DOHH2 (cell line): ENCODE measurements at regions not wholly inside any gene's neighbourhood (a gene's known extent, or its start where the extent isn't known, plus 50 kb on each side); places are given as distances from the start of the nearest gene placed in this dataset.

Source experiments
- H3F3A ChIP-seq: fragments of 200-600 bp; sonication (generic), shearing (Covaris generic); 2 replicates; pipeline ENCODE4 v1.6.0; 2016; ENCODE audit warnings: antibody characterized with exemption, mild to moderate bottlenecking; ENCODE audit not compliant: control insufficient read depth, insufficient read depth
- H3K27ac ChIP-seq: fragments of 200-600 bp; sonication (generic); 2 replicates; pipeline ENCODE4 v1.5.1; 2014; ENCODE audit warnings: low read depth, mild to moderate bottlenecking, low read length, moderate library complexity
- H3K27me3 ChIP-seq: fragments of 200-600 bp; sonication (generic); 2 replicates; pipeline ENCODE4 v1.6.1; 2014; ENCODE audit warnings: mild to moderate bottlenecking, low read length, mixed read lengths; ENCODE audit not compliant: control insufficient read depth
- H3K36me3 ChIP-seq: fragments of 200-600 bp; sonication (generic); 2 replicates; pipeline ENCODE4 v1.6.1; 2014; ENCODE audit warnings: mild to moderate bottlenecking, low read length, moderate library complexity, mixed read lengths; ENCODE audit not compliant: control insufficient read depth
- H3K4me1 ChIP-seq: fragments of 200-600 bp; sonication (generic); 2 replicates; pipeline ENCODE4 v1.6.1; 2014; ENCODE audit warnings: mild to moderate bottlenecking, low read length, mixed read lengths; ENCODE audit not compliant: control insufficient read depth
- H3K4me2 ChIP-seq: fragments of 200-600 bp; sonication (generic); 2 replicates; pipeline ENCODE4 v1.6.0; 2014; ENCODE audit warnings: mild to moderate bottlenecking, low read length, moderate library complexity
- H3K4me3 ChIP-seq: fragments of 200-600 bp; sonication (generic); 2 replicates; pipeline ENCODE4 v1.5.1; 2014; ENCODE audit warnings: mild to moderate bottlenecking, low read length, mixed read lengths
- H3K79me2 ChIP-seq: fragments of 200-600 bp; sonication (generic); 2 replicates; pipeline ENCODE4 v1.6.1; 2014; ENCODE audit warnings: mild to moderate bottlenecking, low read length, mixed read lengths; ENCODE audit not compliant: control insufficient read depth
- H3K9me2 ChIP-seq: fragments of 200-600 bp; sonication (generic); replicated peaks from 2 replicates; pipeline ENCODE4 v1.6.1; 2014; ENCODE audit warnings: mild to moderate bottlenecking, low read length, mixed read lengths; ENCODE audit not compliant: control insufficient read depth
- H3K9me3 ChIP-seq: fragments of 200-600 bp; sonication (generic); 2 replicates; pipeline ENCODE4 v1.6.1; 2014; ENCODE audit warnings: antibody characterized with exemption, low read length, mixed read lengths; ENCODE audit not compliant: control insufficient read depth, insufficient read depth
- H4K20me1 ChIP-seq: fragments of 200-600 bp; sonication (generic); 2 replicates; pipeline ENCODE4 v1.6.0; 2014; ENCODE audit warnings: low read depth, mild to moderate bottlenecking, antibody characterized with exemption, low read length, moderate library complexity; ENCODE audit not compliant: control insufficient read depth, insufficient read depth
- EZH2phosphoT487 ChIP-seq: fragments of 200-600 bp; sonication (generic); IDR thresholded peaks from 2 replicates; pipeline ENCODE4 v1.6.1; 2017; ENCODE audit warnings: borderline replicate concordance, mild to moderate bottlenecking, antibody characterized with exemption, low read length, moderate library complexity, mixed read lengths
- TF ChIP-seq, protein P1 (sequence below): fragments of 200-600 bp; sonication (generic); IDR thresholded peaks from one replicate; pipeline ENCODE4 v1.5.1; 2014; ENCODE audit warnings: antibody characterized with exemption, mild to moderate bottlenecking, low read depth, low read length; ENCODE audit not compliant: poor library complexity, severe bottlenecking

DNA sequence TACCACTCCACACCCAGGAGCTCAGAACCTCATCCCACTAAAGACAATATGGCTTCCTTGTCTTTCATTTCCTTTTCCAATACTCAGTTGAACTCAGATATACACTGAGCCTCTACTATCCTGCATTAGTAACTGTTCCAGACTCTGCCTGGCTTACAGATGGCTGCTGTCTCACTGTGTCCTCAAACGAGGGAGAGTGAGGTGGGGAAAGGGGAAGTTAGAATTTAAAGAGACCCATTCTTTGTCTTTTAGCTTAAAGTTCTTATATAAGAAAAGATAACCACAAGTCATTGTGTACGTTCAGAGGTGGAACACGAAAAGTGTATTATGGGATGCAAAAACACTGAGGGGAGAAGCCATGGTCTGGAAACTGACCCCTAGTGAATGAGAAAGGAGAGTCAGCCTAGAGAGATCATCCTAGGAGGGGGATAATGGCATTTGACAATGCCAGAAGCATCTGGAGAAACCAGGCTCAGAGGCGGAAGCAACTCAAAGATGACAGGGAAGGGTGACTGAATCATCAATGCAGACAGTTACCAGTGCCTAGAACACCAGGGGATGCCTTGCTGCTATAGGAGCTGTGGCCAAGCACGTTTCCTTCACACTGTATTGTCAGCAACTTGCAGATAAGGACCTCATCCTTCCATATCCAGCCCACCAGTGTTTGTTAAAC lies 170.7 kb downstream of the CYRIA start:
- H3K27me3 ChIP-seq, result no peaks in the 10 kb centered on the region; the same call in 1 of the 2 replicates
- H3K27ac ChIP-seq, result no peak overlapping the region
- no peak overlapping the region for H3K4me2 ChIP-seq
- no peaks in the 10 kb centered on the region for H3K79me2 ChIP-seq
- TF ChIP-seq EZH2phosphoT487, result no peak
- TF ChIP-seq, protein P1, sequence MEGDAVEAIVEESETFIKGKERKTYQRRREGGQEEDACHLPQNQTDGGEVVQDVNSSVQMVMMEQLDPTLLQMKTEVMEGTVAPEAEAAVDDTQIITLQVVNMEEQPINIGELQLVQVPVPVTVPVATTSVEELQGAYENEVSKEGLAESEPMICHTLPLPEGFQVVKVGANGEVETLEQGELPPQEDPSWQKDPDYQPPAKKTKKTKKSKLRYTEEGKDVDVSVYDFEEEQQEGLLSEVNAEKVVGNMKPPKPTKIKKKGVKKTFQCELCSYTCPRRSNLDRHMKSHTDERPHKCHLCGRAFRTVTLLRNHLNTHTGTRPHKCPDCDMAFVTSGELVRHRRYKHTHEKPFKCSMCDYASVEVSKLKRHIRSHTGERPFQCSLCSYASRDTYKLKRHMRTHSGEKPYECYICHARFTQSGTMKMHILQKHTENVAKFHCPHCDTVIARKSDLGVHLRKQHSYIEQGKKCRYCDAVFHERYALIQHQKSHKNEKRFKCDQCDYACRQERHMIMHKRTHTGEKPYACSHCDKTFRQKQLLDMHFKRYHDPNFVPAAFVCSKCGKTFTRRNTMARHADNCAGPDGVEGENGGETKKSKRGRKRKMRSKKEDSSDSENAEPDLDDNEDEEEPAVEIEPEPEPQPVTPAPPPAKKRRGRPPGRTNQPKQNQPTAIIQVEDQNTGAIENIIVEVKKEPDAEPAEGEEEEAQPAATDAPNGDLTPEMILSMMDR, result no peak
- no peaks in the 10 kb centered on the region for H3K36me3 ChIP-seq
- no peaks in the 10 kb centered on the region for H4K20me1 ChIP-seq
- H3K9me3 ChIP-seq, result no peaks in the 10 kb centered on the region
- no peak overlapping the region for H3K4me3 ChIP-seq
- no peaks in the 10 kb centered on the region for H3K4me1 ChIP-seq
- H3F3A ChIP-seq, result no peaks in the 10 kb centered on the region
- H3K9me2 ChIP-seq, result no peaks in the 10 kb centered on the region

DNA sequence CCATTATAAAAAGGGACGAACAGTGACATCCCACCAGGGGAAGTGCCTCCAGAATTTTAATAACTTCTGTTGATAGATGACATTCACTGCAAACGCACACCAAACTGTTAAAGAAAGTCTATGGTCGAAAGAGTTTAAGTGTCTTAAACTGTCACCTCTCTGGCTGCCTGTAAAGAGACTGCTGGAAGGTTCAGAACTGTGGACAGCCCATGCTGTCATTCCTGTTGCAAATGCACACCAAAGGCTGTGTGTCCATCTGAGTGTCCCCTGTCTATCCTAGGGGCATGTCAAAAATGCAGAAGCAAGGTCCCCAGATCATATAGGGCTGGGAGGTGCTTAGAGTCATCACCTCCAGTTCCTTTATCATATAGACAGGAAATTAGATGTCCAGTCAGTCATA lies 171.8 kb downstream of the CYRIA start:
- Histone ChIP-seq H3K4me1 (no peaks in the 10 kb centered on the region), H3K27ac (no peak overlapping the region), H3F3A (no peaks in the 10 kb centered on the region), H3K27me3 (no peaks in the 10 kb centered on the region), H3K4me3 (no peak overlapping the region), H3K4me2 (no peak overlapping the region), H4K20me1 (no peaks in the 10 kb centered on the region), H3K79me2 (no peaks in the 10 kb centered on the region), H3K9me2 (no peaks in the 10 kb centered on the region), H3K9me3 (no peaks in the 10 kb centered on the region), H3K36me3 (no peaks in the 10 kb centered on the region)
- TF ChIP-seq, protein P1, result no peak

- Histone ChIP-seq H3K4me3 (no peak overlapping the region), H3K4me2 (no peak overlapping the region), H3K9me2 (no peaks in the 10 kb centered on the region), H3K4me1 (no peaks in the 10 kb centered on the region), H3K79me2 (no peaks in the 10 kb centered on the region), H3K36me3 (no peaks in the 10 kb centered on the region), H3K9me3 (no peaks in the 10 kb centered on the region), H3K27ac (no peak overlapping the region), H3F3A (no peaks in the 10 kb centered on the region), H3K27me3 (no peaks in the 10 kb centered on the region), H4K20me1 (no peaks in the 10 kb centered on the region)
- no peak for TF ChIP-seq EZH2phosphoT487
- TF ChIP-seq, protein P1, result peak; percentile 35
Observed at GRCh38 chr2:16487686-16488085, 177.9 kb downstream of the CYRIA start.
